Left renal pelvis (tissue), 4 donors: ENCODE measurements at regions not wholly inside any gene's neighbourhood (a gene's known extent, or its start where the extent isn't known, plus 50 kb on each side); places are given as distances from the start of the nearest gene placed in this dataset.
"Not testable (repeated sequence)": the region's sequence is repeated elsewhere in the genome, so short reads cannot be mapped to it uniquely, and the experiment has no call there.

ENCODE experiments used
- DNase-seq, 4 donors: peaks; one replicate each; pipeline ENCODE4 v3.0.0-alpha.2; 2013; ENCODE audit warnings: low read depth in 4 of 4, low spot score in 3 of 4

GRCh38 chr2:65974067-65974723 is 460.7 kb upstream of the MEIS1 start:
- no peak for DNase-seq

GRCh38 chr2:65969161-65969560 is 465.8 kb upstream of the MEIS1 start:
- no peak for DNase-seq

GRCh38 chr2:65963303-65963702 is 471.6 kb upstream of the MEIS1 start:
- DNase-seq, result not testable (repeated sequence)

DNA sequence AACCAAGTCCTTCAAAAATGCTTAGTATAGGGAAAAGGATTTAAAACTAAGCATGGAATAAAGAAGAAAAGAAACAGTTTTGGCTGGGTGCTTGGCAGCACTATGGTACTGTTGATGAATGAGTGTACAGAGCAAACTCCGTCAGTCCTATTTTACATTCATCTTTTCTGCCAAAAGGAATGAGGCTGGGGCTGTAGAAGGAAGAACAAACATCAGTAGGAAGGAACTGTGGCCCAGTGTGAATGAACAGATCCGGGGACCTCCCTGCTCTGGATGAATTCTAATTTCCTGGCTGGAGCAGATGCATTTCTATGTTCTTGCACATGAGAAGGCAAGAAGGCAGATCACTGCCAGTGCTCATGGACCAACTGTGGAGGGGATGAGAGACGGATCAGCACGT is 474.0 kb upstream of the MEIS1 start:
- DNase-seq, result no peak

GRCh38 chr2:65957886-65958285 is 477.0 kb upstream of the MEIS1 start:
- DNase-seq, result no peak

GRCh38 chr2:65957454-65957853 is 477.5 kb upstream of the MEIS1 start:
- DNase-seq, result no peak

- DNase-seq, result no peak
Observed at GRCh38 chr2:65955259-65955658, 479.7 kb upstream of the MEIS1 start.

DNA sequence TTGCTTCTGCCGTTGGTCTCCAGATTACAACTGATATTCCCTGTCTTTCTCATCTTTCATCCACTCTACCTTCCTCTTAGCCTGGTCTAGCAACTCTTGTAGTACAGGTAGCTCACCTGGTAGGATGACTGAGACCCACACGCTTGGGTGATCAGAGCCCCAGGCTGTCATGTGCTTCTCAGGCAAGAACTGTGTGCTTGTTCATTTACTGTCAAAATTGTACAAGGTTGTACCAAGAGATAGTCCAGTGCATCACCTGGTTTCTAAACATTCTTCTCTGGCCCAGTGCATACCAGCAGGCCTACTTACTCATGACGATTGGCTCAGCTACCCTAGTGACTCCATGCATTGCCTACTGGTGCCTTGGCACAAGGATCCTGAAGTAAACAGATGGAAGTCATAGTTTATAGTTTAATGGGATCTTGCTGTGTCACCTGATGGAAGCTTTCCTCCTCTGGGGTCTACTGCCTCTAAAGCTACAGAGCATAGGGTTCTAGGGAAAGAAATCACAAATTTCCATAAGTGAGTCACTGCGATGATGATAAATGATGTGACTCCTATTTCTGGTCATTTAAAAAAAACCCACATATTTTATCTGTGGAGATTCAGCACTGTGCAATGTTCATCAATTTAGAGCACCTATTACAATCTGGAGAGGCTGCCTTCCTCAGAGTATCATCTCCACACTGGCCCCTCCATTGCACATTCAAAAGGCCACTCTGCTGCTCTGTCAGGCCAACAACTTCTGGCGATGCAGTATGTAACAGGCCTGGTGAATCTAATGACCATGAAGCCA is 481.8 kb upstream of the MEIS1 start:
- no peak for DNase-seq

GRCh38 chr2:65944213-65944612 is 490.7 kb upstream of the MEIS1 start:
- DNase-seq, result no peak

DNA sequence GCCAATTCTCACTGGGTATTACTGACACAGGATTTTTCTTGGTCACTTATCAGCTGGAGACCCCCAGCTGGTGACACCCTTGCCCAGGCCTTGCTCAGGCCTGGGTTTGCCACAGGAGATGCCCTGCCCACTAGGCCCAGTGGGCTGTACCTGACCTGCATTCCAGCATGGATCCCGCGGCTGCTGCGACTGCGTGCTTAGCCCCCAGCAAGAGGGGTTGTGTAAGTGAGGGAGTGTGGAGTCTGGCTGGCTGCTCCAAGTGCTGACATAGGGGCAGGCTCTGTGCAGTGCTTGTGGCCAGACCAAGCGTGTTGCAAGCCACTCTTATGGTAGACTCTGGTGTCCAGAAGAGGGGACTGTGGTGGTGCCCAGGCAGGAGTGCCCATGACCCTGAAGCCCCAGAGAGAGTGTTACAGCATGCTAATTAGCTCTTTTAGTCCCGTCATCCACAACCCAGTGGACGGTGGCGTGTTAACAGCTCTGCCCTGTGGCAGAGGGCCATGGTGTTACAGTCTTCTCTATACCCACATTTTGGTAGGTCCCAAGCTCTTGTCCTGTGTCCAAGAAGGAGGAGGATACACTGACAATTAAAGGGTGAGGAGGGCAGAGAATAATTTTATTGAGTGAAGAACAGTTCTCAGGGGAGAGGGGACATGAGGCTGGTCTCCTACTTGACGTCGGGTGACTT is 491.7 kb upstream of the MEIS1 start:
- DNase-seq, result no peak

DNA sequence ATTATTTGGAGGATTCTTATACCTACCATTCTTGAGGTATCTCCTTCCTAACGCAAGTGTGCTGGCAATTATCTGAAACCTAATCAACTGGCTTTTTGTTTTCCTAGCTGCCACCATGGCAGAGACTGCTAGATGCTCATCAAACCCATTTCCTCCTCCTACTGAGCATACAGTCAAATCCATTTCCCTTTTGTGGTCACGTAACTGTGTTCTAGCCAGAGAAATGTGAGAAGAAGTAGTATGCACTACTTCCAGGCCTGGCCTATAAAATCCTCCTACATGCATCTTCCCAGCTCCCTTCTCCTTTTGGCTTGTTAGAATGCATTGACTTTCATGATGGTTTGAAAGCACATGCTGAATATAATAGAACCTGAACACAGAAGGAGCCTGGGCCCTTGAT is 494.1 kb upstream of the MEIS1 start:
- DNase-seq, result no peak

GRCh38 chr2:65939687-65940086 is 495.2 kb upstream of the MEIS1 start:
- DNase-seq, result no peak

GRCh38 chr2:65937379-65938160 is 497.4 kb upstream of the MEIS1 start:
- DNase-seq, result no peak

DNA sequence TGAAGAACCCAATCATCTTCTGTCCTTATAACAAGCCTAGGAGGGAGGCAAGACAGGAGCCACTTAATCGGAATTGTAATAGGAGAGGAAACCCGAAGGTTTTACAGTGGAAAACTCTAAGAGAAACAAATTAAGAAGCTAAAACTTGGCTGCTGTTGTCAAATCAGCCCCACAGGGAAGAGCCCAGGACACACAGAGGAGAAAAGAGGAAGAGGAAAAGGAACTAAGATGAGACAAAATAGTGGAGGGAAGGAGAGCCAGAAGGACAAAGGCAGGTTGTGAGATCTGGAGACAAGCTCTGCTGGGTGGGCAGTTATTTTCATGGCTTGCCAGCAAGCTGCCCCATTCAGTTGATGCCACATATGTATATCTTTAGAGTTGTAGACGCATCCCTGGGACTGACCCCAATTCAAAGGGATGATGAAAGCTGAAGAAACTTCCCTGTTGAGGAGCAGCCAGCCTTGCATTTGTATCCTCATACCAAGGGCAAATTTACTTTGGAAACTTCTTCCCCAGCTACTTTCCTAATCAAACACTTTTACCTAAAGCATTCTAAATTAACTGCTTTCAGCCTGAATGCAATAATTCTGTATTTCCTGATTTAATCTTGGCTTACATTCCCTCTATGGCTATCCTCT is 499.8 kb upstream of the MEIS1 start:
- no peak for DNase-seq

- no peak for DNase-seq
Observed at GRCh38 chr2:65932571-65932970, 500.2 kb upstream of the SPRED2 start.

DNA sequence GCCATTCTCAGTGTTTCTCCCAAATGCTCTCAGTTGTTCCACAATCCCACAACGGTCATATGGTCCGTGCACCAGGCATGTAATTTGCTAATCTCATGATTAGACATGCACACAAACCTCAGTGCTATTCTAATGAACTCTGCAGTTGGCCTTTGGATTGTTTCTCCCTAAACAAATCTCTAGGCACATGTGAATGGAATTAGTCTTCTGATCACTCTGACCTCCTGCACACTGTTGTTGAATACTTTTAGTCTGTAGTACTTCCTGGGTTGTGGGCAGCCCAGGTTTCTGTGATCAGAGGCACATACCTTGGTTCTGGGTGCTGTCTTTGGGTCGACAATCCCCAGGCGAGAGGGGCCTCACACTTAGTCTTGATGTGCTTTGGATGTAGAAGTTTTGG is 498.7 kb upstream of the SPRED2 start:
- no peak for DNase-seq

DNA sequence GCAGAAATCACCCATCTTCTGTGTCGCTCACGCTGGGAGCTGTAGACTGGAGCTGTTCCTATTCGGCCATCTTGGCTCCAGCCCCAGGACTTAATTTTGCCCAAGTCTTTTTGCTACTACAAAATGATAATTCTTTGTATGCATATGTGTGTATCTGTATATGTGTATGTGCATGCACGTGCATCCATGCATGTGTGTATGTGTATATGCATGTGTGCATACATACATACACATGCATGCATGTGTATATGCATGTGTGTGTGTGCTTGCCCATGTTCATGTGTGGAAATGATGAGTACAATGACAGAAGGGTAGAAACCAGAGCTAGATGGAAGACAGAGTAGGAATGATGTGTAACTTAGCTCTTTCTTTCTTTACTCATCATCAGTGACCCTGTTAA is 497.9 kb upstream of the SPRED2 start:
- no peak for DNase-seq

GRCh38 chr2:65929664-65930063 is 497.3 kb upstream of the SPRED2 start:
- DNase-seq, result not testable (repeated sequence)

DNA sequence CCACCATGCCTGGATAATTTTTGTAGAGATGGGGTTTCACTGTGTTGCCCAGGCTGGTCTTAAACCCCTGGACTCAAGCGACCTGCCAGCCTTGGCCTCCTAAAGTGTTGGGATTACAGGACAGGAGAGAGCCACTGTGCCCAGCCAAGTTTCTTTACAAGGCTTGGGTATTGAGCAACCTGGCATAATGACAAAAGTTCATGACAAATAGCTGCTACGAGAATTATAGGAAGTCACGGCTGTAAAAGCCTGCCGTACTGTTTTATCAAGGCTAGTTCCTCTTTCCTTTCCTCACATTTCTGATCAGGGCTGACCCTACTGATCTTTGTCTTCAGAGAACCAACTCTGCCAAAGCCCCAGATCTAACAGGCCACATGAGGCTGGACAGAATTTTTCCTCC is 490.4 kb upstream of the SPRED2 start:
- no peak for DNase-seq

- DNase-seq, result no peak
Observed at GRCh38 chr2:65922030-65922429, 489.6 kb upstream of the SPRED2 start.

DNA sequence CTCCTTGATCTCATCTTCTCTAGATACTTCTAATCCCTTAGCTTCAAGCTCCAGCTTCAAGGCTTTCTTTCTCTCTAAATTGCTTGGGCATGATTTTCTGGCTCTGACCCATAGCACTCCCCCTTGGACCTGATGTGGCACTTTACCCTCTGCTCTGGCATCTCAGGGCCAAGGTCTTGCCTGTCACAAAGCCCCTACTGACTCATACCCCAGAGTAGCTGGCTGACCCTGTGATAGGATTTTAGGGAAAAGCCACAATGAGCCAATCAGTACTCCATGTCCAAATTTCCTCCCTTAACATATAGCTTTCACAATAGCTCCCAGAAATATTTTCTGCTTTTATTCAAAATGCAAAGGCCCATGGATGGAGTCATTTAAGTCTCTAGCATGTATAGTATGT is 488.7 kb upstream of the SPRED2 start:
- no peak for DNase-seq
